GM21515 (cell line): ENCODE measurements at regions not wholly inside any gene's neighbourhood (a gene's known extent, or its start where the extent isn't known, plus 50 kb on each side); places are given as distances from the start of the nearest gene placed in this dataset.
A peak's percentile ranks its signal among the peaks of the same experiment; 100 is the strongest.
"Not testable (repeated sequence)": the region's sequence is repeated elsewhere in the genome, so short reads cannot be mapped to it uniquely, and the experiment has no call there.

Source experiments
- ATAC-seq: cut with Tn5 transposase; IDR thresholded peaks from one replicate; pipeline ENCODE4 v1.9.1; 2021; ENCODE audit not compliant: unreplicated experiment

DNA sequence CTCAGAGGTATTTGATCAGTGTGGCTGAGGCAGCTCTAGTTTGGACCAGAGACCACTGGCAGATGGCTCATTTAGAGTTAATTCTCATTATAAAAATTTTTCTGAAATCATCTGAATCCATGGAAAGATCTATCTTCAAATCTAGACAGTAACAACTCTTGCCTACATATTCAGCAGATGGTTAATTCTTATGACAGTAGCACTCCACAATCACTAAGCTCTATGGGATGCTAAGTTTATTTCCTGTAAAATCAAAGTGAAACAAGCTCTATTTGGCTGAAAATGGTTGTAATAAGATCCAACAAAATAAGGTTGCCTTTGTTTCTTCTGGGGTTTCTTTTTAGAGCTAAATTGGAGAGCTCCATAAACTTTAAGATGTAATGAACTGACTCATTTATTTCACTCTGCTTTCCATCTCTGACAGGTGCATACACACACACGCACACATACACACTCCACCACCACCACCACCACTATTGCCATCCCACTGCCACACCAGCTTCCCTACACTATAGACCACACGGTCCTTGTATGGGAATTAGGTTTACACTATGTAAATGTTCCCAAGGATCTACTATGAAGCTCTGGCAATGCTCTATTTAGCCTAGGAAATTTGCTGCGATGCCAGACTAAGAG, 293.1 kb downstream of the RPAP3 start:
- no peak for ATAC-seq

- ATAC-seq: no peak
These were observed 293.9 kb downstream of the RPAP3 start for GRCh38 chr12:47411966-47412365.

- ATAC-seq: no peak
These were observed 295.0 kb downstream of the RPAP3 start for GRCh38 chr12:47410862-47411261.

GRCh38 chr12:47410383-47410782, 295.4 kb downstream of the RPAP3 start:
- ATAC-seq: no peak

- no peak for ATAC-seq
These were observed 296.4 kb downstream of the RPAP3 start for GRCh38 chr12:47409310-47409987.

DNA sequence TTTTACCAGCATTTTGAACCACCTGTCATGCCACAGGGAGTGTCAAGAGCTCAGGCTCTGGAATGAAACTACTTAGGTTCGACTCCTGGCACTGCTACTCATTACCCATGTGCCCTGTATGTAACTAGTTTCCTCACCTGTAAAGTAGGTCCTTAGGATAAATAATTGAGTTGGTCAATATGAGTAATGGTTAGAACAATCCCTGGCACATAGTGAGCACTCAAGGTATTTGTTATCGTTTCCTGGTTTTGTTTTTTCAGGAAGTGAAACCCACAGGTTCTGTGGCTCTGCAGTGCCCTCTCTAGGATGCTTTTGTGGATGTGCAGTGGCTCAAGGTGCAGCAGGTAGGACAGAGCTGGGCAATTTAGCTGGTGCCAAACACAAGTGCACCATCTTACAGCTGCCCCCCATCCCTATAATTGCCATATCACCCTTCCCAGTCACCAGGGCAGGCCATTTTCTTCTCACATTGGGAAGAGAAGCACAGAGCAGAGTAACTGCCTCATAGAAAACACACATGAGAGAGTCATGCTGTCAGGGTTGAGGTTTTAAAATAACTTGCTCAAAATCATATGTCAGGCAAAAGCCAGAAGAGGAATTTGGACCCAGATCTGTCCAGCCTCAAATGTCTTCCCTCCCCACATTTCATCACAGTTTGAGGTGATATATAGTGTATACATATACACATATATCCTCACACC, 297.5 kb downstream of the RPAP3 start:
- peak; percentile 93 for ATAC-seq

GRCh38 chr12:47407463-47408129, 298.2 kb downstream of the RPAP3 start:
- no peak for ATAC-seq

DNA sequence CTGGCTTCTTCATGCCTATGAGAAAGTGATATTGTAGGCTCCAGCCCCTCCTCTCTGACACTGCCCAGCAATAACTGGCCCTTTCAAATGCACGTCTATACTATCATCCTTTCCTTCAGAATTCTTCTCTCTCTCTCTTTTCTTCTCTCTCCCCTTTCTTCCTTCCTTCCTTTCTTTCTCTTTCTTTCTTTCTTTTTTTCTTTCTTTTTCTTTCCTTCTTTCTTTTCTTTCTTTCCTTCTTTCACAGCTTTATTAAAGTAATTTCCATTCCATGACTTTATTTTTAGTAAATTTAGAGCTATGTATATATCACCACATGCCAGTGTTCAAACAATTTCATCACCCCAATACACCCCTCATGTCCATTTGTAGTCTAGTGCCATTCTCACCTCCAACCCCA, 302.1 kb downstream of the RPAP3 start:
- ATAC-seq: no peak

DNA sequence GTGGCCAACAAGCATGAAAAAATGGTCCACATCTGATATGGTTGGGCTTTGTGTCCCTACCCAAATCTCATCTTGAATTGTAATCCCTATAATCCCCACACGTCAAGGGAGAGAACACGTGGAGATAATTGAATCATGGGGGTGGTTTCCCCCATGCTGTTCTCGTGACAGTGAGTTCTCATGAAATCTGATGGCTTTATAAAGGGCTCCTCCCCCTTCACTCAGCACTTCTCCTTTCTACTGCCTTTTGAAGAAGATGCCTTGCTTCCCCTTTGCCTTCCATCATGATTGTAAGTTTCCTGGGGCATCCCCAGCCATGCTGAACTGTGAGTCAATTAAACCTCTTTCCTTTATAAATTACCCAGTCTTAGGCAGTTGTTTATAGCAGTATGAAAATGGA, 304.6 kb downstream of the RPAP3 start:
- ATAC-seq: not testable (repeated sequence)

- ATAC-seq: no peak
These were observed 305.6 kb downstream of the RPAP3 start for GRCh38 chr12:47400266-47400665.

DNA sequence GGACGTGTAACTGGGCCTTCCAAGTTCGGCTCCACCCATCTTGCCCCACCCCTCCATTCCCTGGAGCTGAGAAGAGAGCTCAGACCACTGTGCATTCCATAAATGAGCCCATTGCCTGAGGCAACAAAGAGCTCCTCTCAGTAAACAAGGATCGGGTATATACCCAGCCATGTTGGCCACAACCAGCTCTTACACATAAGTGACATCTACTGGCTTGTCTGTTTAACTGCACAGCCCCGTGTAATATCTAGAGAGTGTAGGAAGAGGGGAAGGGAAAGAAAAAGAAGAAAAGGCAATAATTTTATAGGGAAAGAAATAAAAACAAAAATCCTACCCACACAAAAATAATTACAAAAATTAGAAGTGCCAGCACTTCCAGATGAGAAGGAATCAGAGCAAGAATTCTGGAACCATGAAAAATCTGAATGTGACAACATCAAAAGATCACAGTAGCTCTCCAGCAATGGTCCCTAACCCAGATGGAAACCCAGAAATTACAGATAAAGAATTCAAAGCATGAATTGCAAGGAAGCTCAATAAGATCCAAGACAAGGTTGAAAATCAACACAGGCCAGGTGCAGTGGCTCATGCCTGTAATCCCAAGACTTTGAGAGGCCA, 308.1 kb downstream of the RPAP3 start:
- ATAC-seq: peak; percentile 51

- ATAC-seq: no peak
These were observed 308.7 kb downstream of the RPAP3 start for GRCh38 chr12:47396902-47397663.

DNA sequence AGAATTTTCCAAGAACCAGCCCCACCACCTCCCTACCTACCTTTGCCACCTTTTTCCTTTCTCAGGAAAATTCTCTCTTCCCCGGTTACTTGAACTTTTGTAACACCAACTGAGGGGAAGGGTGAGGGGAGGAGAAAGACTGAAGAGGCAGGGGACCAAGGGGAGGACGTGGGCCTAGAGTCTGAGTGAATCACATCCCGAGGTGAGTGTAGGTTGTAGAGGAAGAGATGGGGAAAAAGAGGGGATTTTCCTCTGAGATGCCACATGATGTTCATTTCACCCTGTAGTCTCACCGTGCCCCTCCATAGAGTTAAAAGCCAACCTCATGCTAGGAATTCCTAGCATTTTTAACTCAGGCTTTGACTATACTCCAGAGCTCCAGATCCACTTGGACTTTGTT, 311.8 kb downstream of the RPAP3 start:
- no peak for ATAC-seq

- ATAC-seq: no peak
These were observed 312.4 kb downstream of the RPAP3 start for GRCh38 chr12:47393403-47393790.

DNA sequence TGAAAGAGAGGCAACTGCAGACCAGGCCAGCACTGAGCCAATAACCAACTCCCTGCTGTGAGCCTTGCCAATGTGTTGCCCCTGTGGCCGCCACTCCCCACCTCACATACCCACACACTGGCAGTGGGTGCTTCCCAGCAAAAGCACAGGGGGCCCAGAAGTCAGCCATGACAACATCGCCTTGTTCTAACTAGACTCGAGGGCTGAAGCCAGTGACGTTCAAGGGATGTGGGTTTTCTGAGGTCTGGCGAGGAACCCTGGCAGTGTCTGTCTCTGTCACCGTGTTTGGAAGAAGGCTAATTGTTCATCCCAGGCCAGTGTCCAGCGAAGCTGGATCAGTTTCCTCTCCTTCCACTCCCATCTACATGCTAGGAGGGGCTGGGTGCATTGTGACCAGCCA, 311.8 kb upstream of the AMIGO2 start:
- no peak for ATAC-seq

GRCh38 chr12:47388712-47389111, 309.0 kb upstream of the AMIGO2 start:
- no peak for ATAC-seq

DNA sequence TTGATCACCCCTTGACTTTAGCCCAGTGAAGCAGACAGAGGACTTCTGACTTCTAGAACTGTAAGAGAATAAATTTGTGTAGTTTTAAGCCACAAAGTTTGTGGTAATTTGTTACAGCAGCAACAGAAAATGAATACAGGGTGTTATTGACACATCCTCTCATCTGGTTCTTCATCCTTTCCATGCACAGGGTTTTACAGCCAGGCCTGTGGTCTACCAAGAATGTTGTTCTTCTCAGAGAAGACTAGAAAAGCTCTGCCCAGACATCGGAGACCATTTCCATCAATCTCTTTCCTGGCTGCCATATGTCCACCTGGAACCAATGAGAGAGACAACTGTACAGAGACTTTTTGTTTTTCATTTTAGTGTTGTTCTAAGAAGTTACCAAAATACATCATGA, 308.2 kb upstream of the AMIGO2 start:
- ATAC-seq: no peak

- ATAC-seq: no peak
These were observed 305.9 kb upstream of the AMIGO2 start for GRCh38 chr12:47385653-47386052.

GRCh38 chr12:47383942-47384341, 304.2 kb upstream of the AMIGO2 start:
- ATAC-seq: no peak

DNA sequence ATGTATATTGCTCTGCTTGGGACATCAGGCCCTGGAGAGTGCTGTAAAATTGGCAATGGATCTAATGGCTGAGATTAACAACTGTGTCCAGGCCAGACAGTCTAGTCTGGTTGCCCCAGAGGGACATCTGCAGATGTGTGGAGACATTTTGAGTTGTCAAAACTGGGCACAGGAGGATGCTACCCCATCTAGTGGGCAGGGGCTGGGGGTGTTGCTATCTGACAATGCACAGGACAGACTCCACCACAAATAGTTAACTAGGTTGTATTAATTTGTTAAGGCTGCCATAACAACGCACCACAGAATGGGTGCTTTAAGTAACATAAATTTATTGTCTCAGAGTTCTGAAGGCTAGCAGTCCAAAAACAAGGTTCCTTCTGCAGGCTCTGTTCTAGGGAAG, 302.5 kb upstream of the AMIGO2 start:
- ATAC-seq: no peak

GRCh38 chr12:47378907-47379306, 299.1 kb upstream of the AMIGO2 start:
- ATAC-seq: no peak
